Ectodermal cell (in vitro differentiated cells): ENCODE measurements at regions not wholly inside any gene's neighbourhood (a gene's known extent, or its start where the extent isn't known, plus 50 kb on each side); places are given as distances from the start of the nearest gene placed in this dataset.
"Not testable (repeated sequence)": the region's sequence is repeated elsewhere in the genome, so short reads cannot be mapped to it uniquely, and the experiment has no call there.

Source experiments
- H3K27ac ChIP-seq: 2 replicates; pipeline ENCODE4 v1.7.0; 2013; ENCODE audit warnings: mild to moderate bottlenecking, low read depth, low read length; ENCODE audit not compliant: insufficient read depth, poor library complexity, severe bottlenecking
- H3K27me3 ChIP-seq: 2 replicates; pipeline ENCODE4 v1.7.0; 2013; ENCODE audit warnings: mild to moderate bottlenecking, low read length; ENCODE audit not compliant: insufficient read depth, control insufficient read depth, poor library complexity, severe bottlenecking
- H3K36me3 ChIP-seq: one replicate; pipeline ENCODE4 v1.7.0; 2013; ENCODE audit warnings: low read length; ENCODE audit not compliant: control insufficient read depth, insufficient read depth
- H3K4me1 ChIP-seq: one replicate; pipeline ENCODE4 v1.7.0; 2013; ENCODE audit warnings: low read length; ENCODE audit not compliant: control insufficient read depth, insufficient read depth
- H3K4me3 ChIP-seq: 2 replicates; pipeline ENCODE4 v1.7.0; 2013; ENCODE audit warnings: low read depth, low read length, control low read depth; ENCODE audit not compliant: insufficient read depth
- H3K9me3 ChIP-seq: 2 replicates; pipeline ENCODE4 v1.7.0; 2013; ENCODE audit warnings: mild to moderate bottlenecking, low read length, moderate library complexity; ENCODE audit not compliant: control insufficient read depth
- WGBS, 2 experiments: methylation state at CpG; one replicate each; pipeline ENCODE4 v1.1.7; 2013; ENCODE audit warnings: missing lambda C conversion rate in 2 of 2; 5-methylcytosine and 5-hydroxymethylcytosine counted together

GRCh38 chr4:66486068-66486467 lies 815.8 kb upstream of the EPHA5 start:
- Histone ChIP-seq H3K4me1 (no peaks in the 10 kb centered on the region), H3K36me3 (no peaks in the 10 kb centered on the region), H3K27ac (no peak overlapping the region), H3K4me3 (no peak overlapping the region), H3K9me3 (no peaks in the 10 kb centered on the region), H3K27me3 (no peaks in the 10 kb centered on the region)
- WGBS, 2 experiments: no CpG with 5 or more reads among the region's 1 CpG

- H3K4me3 ChIP-seq: no peak overlapping the region
- H3K27ac ChIP-seq: no peak overlapping the region
- WGBS, 2 experiments: 92 to 97% methylated on average over 1 of the region's 1 CpG
- H3K9me3 ChIP-seq: no peaks in the 10 kb centered on the region
- H3K27me3 ChIP-seq: no peaks in the 10 kb centered on the region
- H3K4me1 ChIP-seq: no peaks in the 10 kb centered on the region
- no peaks in the 10 kb centered on the region for H3K36me3 ChIP-seq
Measured at GRCh38 chr4:66482186-66482585, 811.9 kb upstream of the EPHA5 start.

GRCh38 chr4:66475596-66475995 lies 805.3 kb upstream of the EPHA5 start:
- Histone ChIP-seq H3K9me3 (no peaks in the 10 kb centered on the region), H3K27ac (no peak overlapping the region), H3K36me3 (no peaks in the 10 kb centered on the region), H3K4me1 (no peaks in the 10 kb centered on the region), H3K4me3 (no peak overlapping the region), H3K27me3 (no peaks in the 10 kb centered on the region)
- 89 to 96% methylated on average over 3 of the region's 3 CpGs for WGBS, 2 experiments

- H3K27me3 ChIP-seq: no peaks in the 10 kb centered on the region
- WGBS, 2 experiments: 93 to 94% methylated on average over 4 of the region's 4 CpGs
Measured at GRCh38 chr4:66465111-66465510, 794.8 kb upstream of the EPHA5 start.

GRCh38 chr4:66462890-66463289 lies 792.6 kb upstream of the EPHA5 start:
- H3K27me3 ChIP-seq, H3K4me3 ChIP-seq, H3K4me1 ChIP-seq, H3K9me3 ChIP-seq, H3K36me3 ChIP-seq, H3K27ac ChIP-seq: not testable (repeated sequence)
- WGBS, 2 experiments: 79 to 81% methylated on average over 7 of the region's 7 CpGs

More at GRCh38 chr4:66465111-66465510, 794.8 kb upstream of the EPHA5 start:
- no peaks in the 10 kb centered on the region for H3K36me3 ChIP-seq
- no peak overlapping the region for H3K27ac ChIP-seq
- H3K9me3 ChIP-seq: no peaks in the 10 kb centered on the region
- no peak overlapping the region for H3K4me3 ChIP-seq
- no peaks in the 10 kb centered on the region for H3K4me1 ChIP-seq

GRCh38 chr4:66451741-66452140 lies 781.5 kb upstream of the EPHA5 start:
- Histone ChIP-seq H3K36me3 (no peaks in the 10 kb centered on the region), H3K9me3 (no peaks in the 10 kb centered on the region), H3K27me3 (no peaks in the 10 kb centered on the region), H3K4me1 (no peaks in the 10 kb centered on the region), H3K27ac (no peak overlapping the region), H3K4me3 (no peak overlapping the region)

GRCh38 chr4:66443008-66443407 lies 772.7 kb upstream of the EPHA5 start:
- H3K9me3 ChIP-seq: no peaks in the 10 kb centered on the region
- 94 to 96% methylated on average over 2 of the region's 3 CpGs for WGBS, 2 experiments
- H3K27ac ChIP-seq: no peak overlapping the region
- H3K4me1 ChIP-seq: no peaks in the 10 kb centered on the region
- no peaks in the 10 kb centered on the region for H3K27me3 ChIP-seq
- H3K36me3 ChIP-seq: no peaks in the 10 kb centered on the region
- H3K4me3 ChIP-seq: no peak overlapping the region

GRCh38 chr4:66439508-66439907 lies 769.2 kb upstream of the EPHA5 start:
- no peaks in the 10 kb centered on the region for H3K27me3 ChIP-seq
- no peaks in the 10 kb centered on the region for H3K36me3 ChIP-seq
- H3K9me3 ChIP-seq: no peaks in the 10 kb centered on the region
- H3K4me1 ChIP-seq: no peaks in the 10 kb centered on the region
- H3K4me3 ChIP-seq: no peak overlapping the region
- no peak overlapping the region for H3K27ac ChIP-seq

- Histone ChIP-seq H3K27ac (no peak overlapping the region), H3K4me1 (no peaks in the 10 kb centered on the region), H3K9me3 (no peaks in the 10 kb centered on the region), H3K27me3 (no peaks in the 10 kb centered on the region), H3K4me3 (no peak overlapping the region), H3K36me3 (no peaks in the 10 kb centered on the region)
- 95% methylated on average over 4 of the region's 4 CpGs for WGBS, 2 experiments
Measured at GRCh38 chr4:66433706-66434105, 763.4 kb upstream of the EPHA5 start.

GRCh38 chr4:66430856-66431255 lies 760.6 kb upstream of the EPHA5 start:
- H3K36me3 ChIP-seq: no peaks in the 10 kb centered on the region
- H3K4me3 ChIP-seq: no peak overlapping the region
- WGBS, 2 experiments: 82 to 90% methylated on average over 1 of the region's 1 CpG
- H3K27ac ChIP-seq: no peak overlapping the region
- no peaks in the 10 kb centered on the region for H3K4me1 ChIP-seq
- H3K27me3 ChIP-seq: no peaks in the 10 kb centered on the region
- H3K9me3 ChIP-seq: no peaks in the 10 kb centered on the region

GRCh38 chr4:66429276-66429675 lies 759.0 kb upstream of the EPHA5 start:
- no peaks in the 10 kb centered on the region for H3K36me3 ChIP-seq
- H3K4me3 ChIP-seq: no peak overlapping the region
- H3K9me3 ChIP-seq: no peaks in the 10 kb centered on the region
- H3K27ac ChIP-seq: no peak overlapping the region
- 92% methylated on average over 1 of the region's 1 CpG; no CpG with 5 or more reads in 1 of the 2 experiments for WGBS, 2 experiments
- H3K4me1 ChIP-seq: no peaks in the 10 kb centered on the region
- no peaks in the 10 kb centered on the region for H3K27me3 ChIP-seq
